ENCODE measurements at regions not wholly inside any gene's neighbourhood (a gene's known extent, or its start where the extent isn't known, plus 50 kb on each side); places are given as distances from the start of the nearest gene placed in this dataset.

- TF ChIP-seq CREB5 (CRISPR knock-in tag; IDR thresholded peaks at IDR 0.05; ENCODE audit: low read depth) (no peak), ISL1 (CRISPR knock-in tag; IDR thresholded peaks at IDR 0.05) (no peak), ZNF70 (CRISPR knock-in tag; IDR thresholded peaks at IDR 0.05) (no peak)
These were observed 486.4 kb upstream of the KIF2B start (continued) for GRCh38 chr17:53336281-53336680.

- ATAC-seq = no peak
- no peak for TF ChIP-seq ZNF565 (CRISPR knock-in tag; conservative IDR thresholded peaks at IDR 0.05; ENCODE audit: low read depth)
- TF ChIP-seq GLIS3 (CRISPR knock-in tag; IDR thresholded peaks at IDR 0.05) = no peak
- no peak for TF ChIP-seq CREB5 (CRISPR knock-in tag; IDR thresholded peaks at IDR 0.05; ENCODE audit: low read depth)
- TF ChIP-seq POU6F1 (CRISPR knock-in tag; IDR thresholded peaks at IDR 0.05; ENCODE audit: borderline replicate concordance, low read depth) = no peak
These were observed 487.3 kb upstream of the KIF2B start for GRCh38 chr17:53335443-53335842.

GRCh38 chr17:53330756-53331155 lies 492.0 kb upstream of the KIF2B start:
- TF ChIP-seq SNAI2 (CRISPR knock-in tag; IDR thresholded peaks at IDR 0.05) (no peak), ZNF565 (CRISPR knock-in tag; conservative IDR thresholded peaks at IDR 0.05; ENCODE audit: low read depth) (no peak), ZFP30 (CRISPR knock-in tag; IDR thresholded peaks at IDR 0.05) (no peak), CREB5 (CRISPR knock-in tag; IDR thresholded peaks at IDR 0.05; ENCODE audit: low read depth) (no peak), POU6F1 (CRISPR knock-in tag; IDR thresholded peaks at IDR 0.05; ENCODE audit: borderline replicate concordance, low read depth) (no peak)
- ATAC-seq = no peak

- TF ChIP-seq RARB (CRISPR knock-in tag; IDR thresholded peaks at IDR 0.05) (no peak), BACH2 (CRISPR knock-in tag; IDR thresholded peaks at IDR 0.05; ENCODE audit: borderline replicate concordance) (no peak), PATZ1 (CRISPR knock-in tag; IDR thresholded peaks at IDR 0.05; ENCODE audit: borderline replicate concordance) (no peak), ZNF70 (CRISPR knock-in tag; IDR thresholded peaks at IDR 0.05) (no peak), SNAI2 (CRISPR knock-in tag; IDR thresholded peaks at IDR 0.05) (no peak), TOX (CRISPR knock-in tag; IDR thresholded peaks at IDR 0.05; ENCODE audit: borderline replicate concordance) (no peak), CSRNP3 (CRISPR knock-in tag; IDR thresholded peaks at IDR 0.05) (no peak)
- ATAC-seq = no peak
These were observed 501.1 kb upstream of the KIF2B start for GRCh38 chr17:53321651-53322050.

GRCh38 chr17:53319947-53320346 lies 502.8 kb upstream of the KIF2B start:
- TF ChIP-seq ZNF8 (CRISPR knock-in tag; IDR thresholded peaks at IDR 0.05) = no peak
- no peak for TF ChIP-seq ESRRG (CRISPR knock-in tag; IDR thresholded peaks at IDR 0.05)
- no peak for TF ChIP-seq OSR1 (CRISPR knock-in tag; IDR thresholded peaks at IDR 0.05)
- TF ChIP-seq ZC3H10 (CRISPR knock-in tag; IDR thresholded peaks at IDR 0.05) = no peak
- no peak for ATAC-seq

All from SK-N-SH treated with all-trans-retinoic acid at 6 μM for 48 hours (cell line).